ENCODE measurements at regions not wholly inside any gene's neighbourhood (a gene's known extent, or its start where the extent isn't known, plus 50 kb on each side); places are given as distances from the start of the nearest gene placed in this dataset.
"Not testable (repeated sequence)": the region's sequence is repeated elsewhere in the genome, so short reads cannot be mapped to it uniquely, and the experiment has no call there.

DNA sequence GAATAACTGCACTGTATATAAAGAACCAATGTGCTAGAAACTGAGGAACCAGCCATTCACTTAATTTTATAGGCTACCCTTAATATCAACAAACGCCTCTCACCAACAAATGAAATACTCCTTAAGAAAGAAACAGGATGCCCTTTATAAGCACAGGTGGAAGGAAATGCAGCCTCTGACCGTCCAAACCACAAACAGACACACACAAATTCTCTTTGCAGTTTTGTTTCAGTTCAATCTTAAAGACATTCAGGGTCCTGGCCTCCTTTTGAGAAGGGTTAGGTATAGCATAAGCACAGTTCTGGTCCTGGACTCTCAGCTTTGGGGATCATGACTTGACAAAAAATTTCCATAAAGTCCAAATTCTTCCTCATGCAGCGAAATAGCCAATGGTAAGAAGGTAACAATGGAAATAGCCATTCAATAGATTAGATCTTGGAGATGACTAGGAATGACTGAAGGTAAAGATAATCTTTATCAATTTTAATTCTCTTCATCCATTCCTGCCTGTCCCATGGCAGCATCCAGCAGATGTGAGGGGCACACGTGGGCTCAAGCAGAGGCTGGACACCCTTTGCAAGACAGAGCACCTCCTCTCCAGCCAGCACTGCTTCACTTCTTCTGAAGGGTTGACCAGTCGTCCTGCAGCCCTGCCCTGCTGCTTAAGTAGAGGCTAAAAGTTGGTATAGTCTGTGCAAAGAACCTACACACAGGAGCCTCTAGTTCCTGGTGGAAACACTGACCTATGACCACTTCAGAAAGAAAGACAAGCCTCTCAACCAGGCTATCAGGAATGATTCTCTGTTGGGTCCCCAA lies 123.9 kb downstream of the CD83 start:
- Histone ChIP-seq H2BK12ac (ENCODE audit: insufficient read length, low read depth, low read length) (no peak overlapping the region), H3K4ac (ENCODE audit: low read depth, low read length) (no peak overlapping the region), H3K79me2 (ENCODE audit: insufficient read depth, low read length) (no peaks in the 10 kb centered on the region), H3K9me3 (ENCODE audit: control insufficient read depth, low read depth, low read length) (no peaks in the 10 kb centered on the region), H4K20me1 (ENCODE audit: control insufficient read depth, insufficient read depth, insufficient read length) (no peaks in the 10 kb centered on the region), H3K27me3 (ENCODE audit: insufficient read depth, low read length) (no peaks in the 10 kb centered on the region), H3K18ac (ENCODE audit: insufficient read length, low read depth, low read length) (no peak overlapping the region), H3K23me2 (ENCODE audit: insufficient read length, low read depth, low read length, poor library complexity, severe bottlenecking) (no peaks in the 10 kb centered on the region), H3K9ac (ENCODE audit: extremely low read depth, insufficient read length, low read length) (no peak overlapping the region), H4K5ac (ENCODE audit: insufficient read length, low read depth, low read length) (no peak overlapping the region), H2AK5ac (ENCODE audit: insufficient read length, low read length) (no peak overlapping the region), H2AFZ (ENCODE audit: low read length) (no peak overlapping the region), H2BK5ac (ENCODE audit: insufficient read length, low read length) (no peak overlapping the region), H3K4me2 (ENCODE audit: insufficient read depth, insufficient read length, low read length) (no peak overlapping the region), H3K79me1 (ENCODE audit: insufficient read depth, low read depth, low read length, poor library complexity, severe bottlenecking) (no peaks in the 10 kb centered on the region), H2BK120ac (ENCODE audit: low read depth, low read length, poor library complexity, severe bottlenecking) (no peak overlapping the region), H3K23ac (ENCODE audit: insufficient read length, low read depth, low read length) (no peak overlapping the region), H3K14ac (ENCODE audit: insufficient read depth, low read length) (no peak overlapping the region), H4K91ac (ENCODE audit: insufficient read length, low read depth, low read length) (no peak overlapping the region), H2BK20ac (ENCODE audit: low read depth, low read length, poor library complexity, severe bottlenecking) (no peak overlapping the region), H3T11ph (ENCODE audit: low read length) (no peak overlapping the region), H3K27ac (ENCODE audit: insufficient read length, low read depth, low read length) (no peak overlapping the region), H3K56ac (ENCODE audit: insufficient read length, low read depth, low read length) (no peak overlapping the region), H3K4me1 (ENCODE audit: insufficient read depth, low read length) (no peaks in the 10 kb centered on the region), H2BK15ac (ENCODE audit: low read depth, low read length) (no peak overlapping the region), H4K8ac (replicated peaks; ENCODE audit: insufficient read length, low read depth, low read length) (no peak overlapping the region)
- WGBS (ENCODE audit: extremely low coverage, insufficient read length, low lambda C conversion rate) = no CpG with 5 or more reads among the region's 5 CpGs
- peaks cover 2% of the 10 kb centered on the region for H3K27me3 Mint-ChIP-seq (ENCODE audit: low read depth)
- no peak overlapping the region for H3K4me3 Mint-ChIP-seq
- H3K27ac Mint-ChIP-seq = no peak overlapping the region
- peaks cover 0 to 6% (median 4%) of the 10 kb centered on the region in 3 experiments; a peak in 5 of 7 replicates for H3K36me3 Mint-ChIP-seq (ENCODE audit: insufficient read depth in 1 of 3, low read depth in 3 of 3)
- H3K4me1 Mint-ChIP-seq = peaks cover 0 to 3% of the 10 kb centered on the region in 2 experiments; a peak in 2 of 4 replicates
- H3K9me3 Mint-ChIP-seq = peaks cover 7 to 8% of the 10 kb centered on the region in 2 experiments; a peak in 3 of 5 replicates
- TF ChIP-seq, protein P1, sequence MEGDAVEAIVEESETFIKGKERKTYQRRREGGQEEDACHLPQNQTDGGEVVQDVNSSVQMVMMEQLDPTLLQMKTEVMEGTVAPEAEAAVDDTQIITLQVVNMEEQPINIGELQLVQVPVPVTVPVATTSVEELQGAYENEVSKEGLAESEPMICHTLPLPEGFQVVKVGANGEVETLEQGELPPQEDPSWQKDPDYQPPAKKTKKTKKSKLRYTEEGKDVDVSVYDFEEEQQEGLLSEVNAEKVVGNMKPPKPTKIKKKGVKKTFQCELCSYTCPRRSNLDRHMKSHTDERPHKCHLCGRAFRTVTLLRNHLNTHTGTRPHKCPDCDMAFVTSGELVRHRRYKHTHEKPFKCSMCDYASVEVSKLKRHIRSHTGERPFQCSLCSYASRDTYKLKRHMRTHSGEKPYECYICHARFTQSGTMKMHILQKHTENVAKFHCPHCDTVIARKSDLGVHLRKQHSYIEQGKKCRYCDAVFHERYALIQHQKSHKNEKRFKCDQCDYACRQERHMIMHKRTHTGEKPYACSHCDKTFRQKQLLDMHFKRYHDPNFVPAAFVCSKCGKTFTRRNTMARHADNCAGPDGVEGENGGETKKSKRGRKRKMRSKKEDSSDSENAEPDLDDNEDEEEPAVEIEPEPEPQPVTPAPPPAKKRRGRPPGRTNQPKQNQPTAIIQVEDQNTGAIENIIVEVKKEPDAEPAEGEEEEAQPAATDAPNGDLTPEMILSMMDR (conservative IDR thresholded peaks at IDR 0.05) = no peak
- no peak for DNase-seq

DNA sequence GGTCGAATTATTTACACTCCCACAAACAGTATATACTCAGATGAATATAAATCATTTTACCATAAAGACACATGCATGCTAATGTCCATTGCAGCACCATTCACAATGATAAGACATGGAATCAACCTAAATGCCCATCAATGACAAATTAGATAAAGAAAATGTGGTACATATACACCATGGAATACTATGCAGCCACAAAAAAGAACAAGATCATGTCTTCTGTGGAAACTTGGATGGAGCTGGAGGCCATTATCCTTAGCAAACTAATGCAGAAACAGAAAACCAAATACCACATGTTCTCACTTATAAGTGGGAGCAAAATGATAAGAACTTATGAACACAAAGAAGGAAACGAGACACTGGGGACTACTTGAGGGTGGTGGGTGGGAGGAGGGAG lies 125.3 kb downstream of the CD83 start:
- not testable (repeated sequence) for H3K27me3 Mint-ChIP-seq (ENCODE audit: low read depth); H3K27ac Mint-ChIP-seq; H3K18ac ChIP-seq (ENCODE audit: insufficient read length, low read depth, low read length); H2BK5ac ChIP-seq (ENCODE audit: insufficient read length, low read length); H3K27ac ChIP-seq (ENCODE audit: insufficient read length, low read depth, low read length); H3K4ac ChIP-seq (ENCODE audit: low read depth, low read length); H3K4me3 Mint-ChIP-seq; H2AK5ac ChIP-seq (ENCODE audit: insufficient read length, low read length); H3K27me3 ChIP-seq (ENCODE audit: insufficient read depth, low read length); H4K20me1 ChIP-seq (ENCODE audit: control insufficient read depth, insufficient read depth, insufficient read length); H4K91ac ChIP-seq (ENCODE audit: insufficient read length, low read depth, low read length); H3K9me3 ChIP-seq (ENCODE audit: control insufficient read depth, low read depth, low read length); H3K23me2 ChIP-seq (ENCODE audit: insufficient read length, low read depth, low read length, poor library complexity, severe bottlenecking); H3K4me1 ChIP-seq (ENCODE audit: insufficient read depth, low read length); H3K23ac ChIP-seq (ENCODE audit: insufficient read length, low read depth, low read length); H2BK12ac ChIP-seq (ENCODE audit: insufficient read length, low read depth, low read length); H4K5ac ChIP-seq (ENCODE audit: insufficient read length, low read depth, low read length); H3K4me2 ChIP-seq (ENCODE audit: insufficient read depth, insufficient read length, low read length); H3K4me1 Mint-ChIP-seq; H3K9ac ChIP-seq (ENCODE audit: extremely low read depth, insufficient read length, low read length); H4K8ac ChIP-seq (replicated peaks; ENCODE audit: insufficient read length, low read depth, low read length); H3K79me1 ChIP-seq (ENCODE audit: insufficient read depth, low read depth, low read length, poor library complexity, severe bottlenecking); DNase-seq; H2AFZ ChIP-seq (ENCODE audit: low read length); H2BK120ac ChIP-seq (ENCODE audit: low read depth, low read length, poor library complexity, severe bottlenecking); H3T11ph ChIP-seq (ENCODE audit: low read length); H2BK15ac ChIP-seq (ENCODE audit: low read depth, low read length); H3K36me3 Mint-ChIP-seq (ENCODE audit: insufficient read depth in 1 of 3, low read depth in 3 of 3); H3K14ac ChIP-seq (ENCODE audit: insufficient read depth, low read length); H3K9me3 Mint-ChIP-seq; H3K79me2 ChIP-seq (ENCODE audit: insufficient read depth, low read length); H3K56ac ChIP-seq (ENCODE audit: insufficient read length, low read depth, low read length); H2BK20ac ChIP-seq (ENCODE audit: low read depth, low read length, poor library complexity, severe bottlenecking)
- no CpG with 5 or more reads among the region's 2 CpGs for WGBS (ENCODE audit: extremely low coverage, insufficient read length, low lambda C conversion rate)
